DOHH2 (cell line): ENCODE measurements at regions not wholly inside any gene's neighbourhood (a gene's known extent, or its start where the extent isn't known, plus 50 kb on each side); places are given as distances from the start of the nearest gene placed in this dataset.

Experiments used
- EZH2phosphoT487 ChIP-seq: fragments of 200-600 bp; sonication (generic); IDR thresholded peaks from 2 replicates; pipeline ENCODE4 v1.6.1; 2017; ENCODE audit warnings: borderline replicate concordance, mild to moderate bottlenecking, antibody characterized with exemption, low read length, moderate library complexity, mixed read lengths
- TF ChIP-seq, protein P1 (sequence below): fragments of 200-600 bp; sonication (generic); IDR thresholded peaks from one replicate; pipeline ENCODE4 v1.5.1; 2014; ENCODE audit warnings: antibody characterized with exemption, mild to moderate bottlenecking, low read depth, low read length; ENCODE audit not compliant: poor library complexity, severe bottlenecking

DNA sequence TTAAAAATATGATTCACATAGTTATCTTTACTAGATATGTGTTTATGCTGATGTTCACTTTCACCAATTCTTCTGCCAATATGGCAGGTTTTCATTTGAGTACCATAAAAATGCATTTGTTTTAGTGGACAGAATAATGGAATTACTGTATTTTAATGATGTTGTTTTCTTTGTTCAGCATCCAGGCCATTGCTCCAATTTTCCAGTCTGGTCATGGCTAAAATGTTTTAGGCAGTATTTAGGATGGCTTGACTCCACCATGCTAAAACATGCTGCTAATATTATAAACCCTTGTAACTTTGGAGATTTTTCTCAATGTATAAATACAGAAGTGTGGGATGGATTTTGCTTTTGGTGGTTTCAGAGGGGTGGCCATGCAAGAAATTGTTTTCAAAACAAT is 273.0 kb upstream of the RPS23 start:
- TF ChIP-seq, protein P1, sequence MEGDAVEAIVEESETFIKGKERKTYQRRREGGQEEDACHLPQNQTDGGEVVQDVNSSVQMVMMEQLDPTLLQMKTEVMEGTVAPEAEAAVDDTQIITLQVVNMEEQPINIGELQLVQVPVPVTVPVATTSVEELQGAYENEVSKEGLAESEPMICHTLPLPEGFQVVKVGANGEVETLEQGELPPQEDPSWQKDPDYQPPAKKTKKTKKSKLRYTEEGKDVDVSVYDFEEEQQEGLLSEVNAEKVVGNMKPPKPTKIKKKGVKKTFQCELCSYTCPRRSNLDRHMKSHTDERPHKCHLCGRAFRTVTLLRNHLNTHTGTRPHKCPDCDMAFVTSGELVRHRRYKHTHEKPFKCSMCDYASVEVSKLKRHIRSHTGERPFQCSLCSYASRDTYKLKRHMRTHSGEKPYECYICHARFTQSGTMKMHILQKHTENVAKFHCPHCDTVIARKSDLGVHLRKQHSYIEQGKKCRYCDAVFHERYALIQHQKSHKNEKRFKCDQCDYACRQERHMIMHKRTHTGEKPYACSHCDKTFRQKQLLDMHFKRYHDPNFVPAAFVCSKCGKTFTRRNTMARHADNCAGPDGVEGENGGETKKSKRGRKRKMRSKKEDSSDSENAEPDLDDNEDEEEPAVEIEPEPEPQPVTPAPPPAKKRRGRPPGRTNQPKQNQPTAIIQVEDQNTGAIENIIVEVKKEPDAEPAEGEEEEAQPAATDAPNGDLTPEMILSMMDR, result no peak
- no peak for TF ChIP-seq EZH2phosphoT487
